ENCODE measurements at regions not wholly inside any gene's neighbourhood (a gene's known extent, or its start where the extent isn't known, plus 50 kb on each side); places are given as distances from the start of the nearest gene placed in this dataset.

DNA sequence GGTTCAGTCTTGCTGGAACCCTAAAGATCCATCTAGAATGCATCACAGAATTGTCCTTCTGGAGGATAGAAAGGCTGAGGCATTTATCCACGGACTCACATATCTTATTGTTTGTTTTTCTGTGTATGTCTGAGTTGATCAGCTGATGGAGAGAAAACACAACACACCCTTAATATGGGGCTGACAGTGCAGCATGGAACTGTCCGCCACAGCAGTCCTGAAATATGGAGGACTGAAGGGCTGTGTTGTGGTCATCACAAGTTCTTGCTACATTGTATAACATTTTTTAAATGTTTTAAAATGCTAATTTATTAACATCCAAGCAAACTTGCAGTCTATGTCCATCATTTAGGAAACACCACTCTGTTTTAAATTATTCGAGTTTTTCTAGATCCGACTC lies 448.9 kb upstream of the ERCC4 start:
- TF ChIP-seq, protein P1, sequence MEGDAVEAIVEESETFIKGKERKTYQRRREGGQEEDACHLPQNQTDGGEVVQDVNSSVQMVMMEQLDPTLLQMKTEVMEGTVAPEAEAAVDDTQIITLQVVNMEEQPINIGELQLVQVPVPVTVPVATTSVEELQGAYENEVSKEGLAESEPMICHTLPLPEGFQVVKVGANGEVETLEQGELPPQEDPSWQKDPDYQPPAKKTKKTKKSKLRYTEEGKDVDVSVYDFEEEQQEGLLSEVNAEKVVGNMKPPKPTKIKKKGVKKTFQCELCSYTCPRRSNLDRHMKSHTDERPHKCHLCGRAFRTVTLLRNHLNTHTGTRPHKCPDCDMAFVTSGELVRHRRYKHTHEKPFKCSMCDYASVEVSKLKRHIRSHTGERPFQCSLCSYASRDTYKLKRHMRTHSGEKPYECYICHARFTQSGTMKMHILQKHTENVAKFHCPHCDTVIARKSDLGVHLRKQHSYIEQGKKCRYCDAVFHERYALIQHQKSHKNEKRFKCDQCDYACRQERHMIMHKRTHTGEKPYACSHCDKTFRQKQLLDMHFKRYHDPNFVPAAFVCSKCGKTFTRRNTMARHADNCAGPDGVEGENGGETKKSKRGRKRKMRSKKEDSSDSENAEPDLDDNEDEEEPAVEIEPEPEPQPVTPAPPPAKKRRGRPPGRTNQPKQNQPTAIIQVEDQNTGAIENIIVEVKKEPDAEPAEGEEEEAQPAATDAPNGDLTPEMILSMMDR (IDR thresholded peaks at IDR 0.05), result no peak
- no peak for TF ChIP-seq POLR2A (IDR thresholded peaks at IDR 0.05)
- TF ChIP-seq EP300 (IDR thresholded peaks at IDR 0.05), result no peak
